Left lung (tissue), 4 donors: ENCODE measurements at regions not wholly inside any gene's neighbourhood (a gene's known extent, or its start where the extent isn't known, plus 50 kb on each side); places are given as distances from the start of the nearest gene placed in this dataset.

Source experiments
- ATAC-seq: fragments of 200-7000 bp; cut with Tn5 transposase; one replicate; pipeline ENCODE4 v1.9.1; 2020; ENCODE audit warnings: moderate library complexity
- DNase-seq, 4 donors: peaks; one replicate each; pipeline ENCODE4 v3.0.0-alpha.2; 2013 to 2020
- H3K27ac ChIP-seq, 2 donors: fragments of 200-600 bp; sonication (generic) in 1 of 2; one replicate each; pipeline versions ENCODE4 v1.5.0 to v1.8.0; 2020 to 2021
- H3K27me3 ChIP-seq, 2 donors: fragments of 200-600 bp; sonication (generic) in 1 of 2; one replicate each; pipeline versions ENCODE4 v1.5.0 to v1.8.0; 2020 to 2021
- H3K36me3 ChIP-seq, 2 donors: fragments of 200-600 bp; sonication (generic) in 1 of 2; one replicate each; pipeline versions ENCODE4 v1.5.0 to v1.8.0; 2020 to 2021
- H3K4me1 ChIP-seq, 2 donors: fragments of 200-600 bp; one replicate each; pipeline ENCODE4 v1.8.0; 2021
- H3K4me3 ChIP-seq, 2 donors: fragments of 200-600 bp; sonication (generic) in 1 of 2; one replicate each; pipeline versions ENCODE4 v1.5.0 to v1.8.0; 2020 to 2021; ENCODE audit warnings: mild to moderate bottlenecking in 1 of 2
- H3K9me3 ChIP-seq, 2 donors: fragments of 200-600 bp; sonication (generic) in 1 of 2; one replicate each; pipeline versions ENCODE4 v1.5.0 to v1.8.0; 2020 to 2021
- CTCF ChIP-seq, 2 donors: fragments of 200-600 bp; sonication (generic) in 1 of 2; IDR thresholded peaks; one replicate each; pipeline versions ENCODE4 v1.5.0 to v1.8.0; 2021; ENCODE audit warnings: antibody characterized with exemption in 2 of 2
- intact Hi-C, 2 donors: fragments of 100-400 bp; cut with DNase I; formaldehyde crosslinking; loops; one replicate each; pipeline versions ENCODE4 v1.11.2 to v1.14.2; 2022
- donor health status: DM: no; HTN: yes; CAD: no.
- donor health status: DM: no; HTN: no; CAD: no.

GRCh38 chr10:113379091-113379490 is 173.8 kb upstream of the HABP2 start:
- no peak for TF ChIP-seq CTCF (IDR thresholded peaks at IDR 0.05)
- intact Hi-C loops, result no loop called here
- H3K9me3 ChIP-seq, result no peaks in the 10 kb centered on the region
- H3K36me3 ChIP-seq, result no peaks in the 10 kb centered on the region
- DNase-seq (no peak), ATAC-seq (no peak)
- no peak overlapping the region for H3K4me3 ChIP-seq
- no peaks in the 10 kb centered on the region for H3K27me3 ChIP-seq
- H3K4me1 ChIP-seq, result peaks cover 9 to 18% of the 10 kb centered on the region in 2 donors
- no peak overlapping the region for H3K27ac ChIP-seq

- peaks cover 19 to 40% of the 10 kb centered on the region in 2 donors for H3K4me1 ChIP-seq
- DNase-seq, result no peak
- intact Hi-C loops, result loop anchor here in 1 of 2 donors (10.0 kb wide), 1 partner anchor 817 kb away; no protein-coding TSS in a partner anchor
- H3K36me3 ChIP-seq, result no peaks in the 10 kb centered on the region
- H3K27me3 ChIP-seq, result no peaks in the 10 kb centered on the region
- no peak overlapping the region for H3K4me3 ChIP-seq
- no peak for ATAC-seq
- no peaks in the 10 kb centered on the region for H3K9me3 ChIP-seq
- peak overlapping the region in 1 of 2 donors; percentile 74 for H3K27ac ChIP-seq
- TF ChIP-seq CTCF (IDR thresholded peaks at IDR 0.05), result no peak
These were observed 171.4 kb upstream of the HABP2 start for GRCh38 chr10:113381416-113381815.

GRCh38 chr10:113381981-113382509 is 170.8 kb upstream of the HABP2 start:
- Histone ChIP-seq H3K36me3 (no peaks in the 10 kb centered on the region), H3K9me3 (no peaks in the 10 kb centered on the region), H3K27me3 (no peaks in the 10 kb centered on the region), H3K27ac (peak overlapping the region; percentile 62 to 74), H3K4me1 (peaks cover 19 to 40% of the 10 kb centered on the region in 2 donors), H3K4me3 (peak overlapping the region in 1 of 2 donors; percentile 8)
- no peak for TF ChIP-seq CTCF (IDR thresholded peaks at IDR 0.05)
- DNase-seq (peak in 2 of 4 donors; percentile 39 to 40), ATAC-seq (no peak)
- intact Hi-C loops, result loop anchor here in 1 of 2 donors (10.0 kb wide), 1 partner anchor 817 kb away; no protein-coding TSS in a partner anchor

- H3K27ac ChIP-seq, result peak overlapping the region; percentile 62 to 74
- H3K9me3 ChIP-seq, result no peaks in the 10 kb centered on the region
- H3K27me3 ChIP-seq, result no peaks in the 10 kb centered on the region
- intact Hi-C loops, result loop anchor here in 1 of 2 donors (10.0 kb wide), 1 partner anchor 818 kb away; no protein-coding TSS in a partner anchor
- H3K4me1 ChIP-seq, result peaks cover 19 to 40% of the 10 kb centered on the region in 2 donors
- no peaks in the 10 kb centered on the region for H3K36me3 ChIP-seq
- no peak for TF ChIP-seq CTCF (IDR thresholded peaks at IDR 0.05)
- H3K4me3 ChIP-seq, result no peak overlapping the region
- DNase-seq, result peak in 2 of 4 donors; percentile 36 to 42
- no peak for ATAC-seq
These were observed 170.2 kb upstream of the HABP2 start for GRCh38 chr10:113382691-113383090.

- H3K36me3 ChIP-seq, result no peaks in the 10 kb centered on the region
- DNase-seq (no peak), ATAC-seq (no peak)
- no peak for TF ChIP-seq CTCF (IDR thresholded peaks at IDR 0.05)
- peaks cover 19 to 40% of the 10 kb centered on the region in 2 donors for H3K4me1 ChIP-seq
- H3K9me3 ChIP-seq, result no peaks in the 10 kb centered on the region
- no peak overlapping the region for H3K4me3 ChIP-seq
- no peaks in the 10 kb centered on the region for H3K27me3 ChIP-seq
- intact Hi-C loops, result loop anchor here in 1 of 2 donors (10.0 kb wide), 1 partner anchor 819 kb away; no protein-coding TSS in a partner anchor
- H3K27ac ChIP-seq, result no peak overlapping the region
These were observed 168.7 kb upstream of the HABP2 start for GRCh38 chr10:113384181-113384580.
